ENCODE measurements at regions not wholly inside any gene's neighbourhood (a gene's known extent, or its start where the extent isn't known, plus 50 kb on each side); places are given as distances from the start of the nearest gene placed in this dataset.

GRCh38 chr18:77600674-77601073, 351.0 kb downstream of the GALR1 start:
- intact Hi-C loops (cut with DNase I): no loop called here

GRCh38 chr18:77601567-77601966, 351.9 kb downstream of the GALR1 start:
- DNase-seq (no peak), ATAC-seq (no peak)
- H3K4me1 ChIP-seq: no peaks in the 10 kb centered on the region
- H3K4me3 ChIP-seq: no peak overlapping the region
- H3K27ac ChIP-seq: no peak overlapping the region
- H3K9me3 ChIP-seq: no peaks in the 10 kb centered on the region
- no peaks in the 10 kb centered on the region for H3K36me3 ChIP-seq
- intact Hi-C loops (cut with DNase I): no loop called here
- no peak for TF ChIP-seq CTCF (IDR thresholded peaks at IDR 0.05)
- no peaks in the 10 kb centered on the region for H3K27me3 ChIP-seq

More at GRCh38 chr18:77600674-77601073, 351.0 kb downstream of the GALR1 start:
- no peak for DNase-seq
- no peak for TF ChIP-seq CTCF (IDR thresholded peaks at IDR 0.05)
- Histone ChIP-seq H3K36me3 (no peaks in the 10 kb centered on the region), H3K27ac (no peak overlapping the region), H3K9me3 (no peaks in the 10 kb centered on the region), H3K4me3 (no peak overlapping the region), H3K27me3 (no peaks in the 10 kb centered on the region), H3K4me1 (no peaks in the 10 kb centered on the region)
- no peak for ATAC-seq

- Histone ChIP-seq H3K4me1 (no peaks in the 10 kb centered on the region), H3K27me3 (no peaks in the 10 kb centered on the region), H3K36me3 (no peaks in the 10 kb centered on the region), H3K9me3 (no peaks in the 10 kb centered on the region), H3K4me3 (no peak overlapping the region), H3K27ac (no peak overlapping the region)
- no peak for TF ChIP-seq CTCF (IDR thresholded peaks at IDR 0.05)
- ATAC-seq (no peak), DNase-seq (no peak)
- intact Hi-C loops (cut with DNase I): no loop called here
These were observed 357.4 kb downstream of the GALR1 start for GRCh38 chr18:77607087-77607486.

DNA sequence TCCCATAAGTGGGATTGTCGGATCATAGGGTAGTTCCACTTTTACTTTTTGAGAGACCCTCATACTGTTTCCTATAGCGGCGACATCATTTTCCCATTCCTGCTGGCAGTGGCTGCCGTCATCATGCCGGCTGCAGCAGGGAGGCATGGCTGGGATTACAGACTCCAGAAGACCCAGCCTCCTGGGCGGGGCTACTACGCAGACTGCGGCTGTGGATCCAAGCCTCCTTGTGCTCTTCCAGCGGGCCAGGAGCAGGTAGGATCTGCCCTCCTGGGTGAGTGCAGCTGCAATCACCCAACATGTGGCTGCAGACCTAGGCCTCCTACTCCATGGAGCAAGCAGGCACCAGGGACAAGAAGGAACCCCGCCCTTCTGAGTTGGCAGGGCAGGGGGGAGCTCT, 359.2 kb downstream of the GALR1 start:
- H3K4me3 ChIP-seq: no peak overlapping the region
- no peak overlapping the region for H3K27ac ChIP-seq
- H3K27me3 ChIP-seq: no peaks in the 10 kb centered on the region
- DNase-seq (no peak), ATAC-seq (no peak)
- TF ChIP-seq CTCF (IDR thresholded peaks at IDR 0.05): no peak
- no peaks in the 10 kb centered on the region for H3K36me3 ChIP-seq
- H3K9me3 ChIP-seq: no peaks in the 10 kb centered on the region
- no peaks in the 10 kb centered on the region for H3K4me1 ChIP-seq
- intact Hi-C loops (cut with DNase I): no loop called here

- no peaks in the 10 kb centered on the region for H3K4me1 ChIP-seq
- intact Hi-C loops (cut with DNase I): no loop called here
- no peak for TF ChIP-seq CTCF (IDR thresholded peaks at IDR 0.05)
- H3K4me3 ChIP-seq: no peak overlapping the region
- no peak overlapping the region for H3K27ac ChIP-seq
- no peaks in the 10 kb centered on the region for H3K36me3 ChIP-seq
- ATAC-seq: no peak
- DNase-seq: no peak
- peaks cover 0 to 7% of the 10 kb centered on the region in 2 donors for H3K27me3 ChIP-seq
- no peaks in the 10 kb centered on the region for H3K9me3 ChIP-seq
These were observed 368.0 kb downstream of the GALR1 start for GRCh38 chr18:77617694-77618093.

Data from left lung (tissue), 4 donors.